ENCODE measurements at regions not wholly inside any gene's neighbourhood (a gene's known extent, or its start where the extent isn't known, plus 50 kb on each side); places are given as distances from the start of the nearest gene placed in this dataset.
A peak's percentile ranks its signal among the peaks of the same experiment; 100 is the strongest.

- Mint-ChIP-seq H3K9me3 (peaks cover 5 to 27% (median 9%) of the 10 kb centered on the region in 11 donors), H3K27ac (no peak overlapping the region), H3K4me3 (no peak overlapping the region), H3K27me3 (peaks cover 0 to 4% (median 0%) of the 10 kb centered on the region in 5 donors), H3K36me3 (peaks cover 0 to 28% (median 5%) of the 10 kb centered on the region in 5 donors), H3K4me1 (peaks cover 0 to 8% (median 0%) of the 10 kb centered on the region in 7 donors)
- H3K4me1 ChIP-seq (ENCODE audit: control insufficient read depth in 2 of 2, insufficient read depth in 2 of 2, low read length in 2 of 2) = no peaks in the 10 kb centered on the region
- no peaks in the 10 kb centered on the region for H3K27me3 ChIP-seq (ENCODE audit: control insufficient read depth in 2 of 2, insufficient read depth in 2 of 2, low read length in 2 of 2)
- H3K27ac ChIP-seq (ENCODE audit: low read depth, low read length) = no peak overlapping the region
- peaks cover 0 to 3% (median 0%) of the 10 kb centered on the region in 3 experiments for H3K9me3 ChIP-seq (ENCODE audit: control insufficient read depth in 2 of 3, low read length in 3 of 3)
- ChIA-PET POLR2A (interaction anchor here (0.6 to 0.7 kb wide), 2 partner anchors 16 to 643 kb away, joined by 3 read pairs; no protein-coding TSS in a partner anchor), CTCF (interaction anchor here (0.9 to 1.4 kb wide), 3 partner anchors 26 to 449 kb away, joined by 4 to 5 read pairs (median 4); no protein-coding TSS in a partner anchor)
- no peaks in the 10 kb centered on the region for H3K36me3 ChIP-seq (ENCODE audit: control insufficient read depth in 2 of 3, insufficient read depth in 3 of 3, low read length in 3 of 3)
- DNase-seq (no peak), ATAC-seq (no peak)
- H3K4me3 ChIP-seq (ENCODE audit: low read length) = no peak overlapping the region
- intact Hi-C loops (cut with micrococcal nuclease) = no loop called here
These were observed 404.5 kb downstream of the ETS1 start for GRCh38 chr11:128182844-128183243.

DNA sequence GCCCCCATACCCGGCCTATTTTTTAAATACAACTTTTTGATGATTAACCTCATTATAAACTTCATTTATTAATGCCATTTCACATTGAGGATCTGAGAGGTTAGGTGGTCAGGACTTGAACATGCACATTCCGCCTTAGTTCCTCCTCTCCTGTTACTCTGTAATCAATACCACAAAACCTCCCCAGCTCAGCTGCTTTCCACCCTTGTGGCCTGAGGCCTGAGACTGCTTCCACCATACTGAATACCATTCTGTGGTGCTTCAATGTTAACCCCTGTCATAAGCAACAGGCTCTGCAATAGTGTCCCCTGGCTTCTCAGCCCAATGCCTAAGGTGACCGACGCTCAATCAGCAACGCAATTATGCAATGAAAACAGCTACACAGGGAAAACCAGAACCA, 405.4 kb downstream of the ETS1 start:
- Histone ChIP-seq H3K4me1 (ENCODE audit: control insufficient read depth in 2 of 2, insufficient read depth in 2 of 2, low read length in 2 of 2) (no peaks in the 10 kb centered on the region), H3K27me3 (ENCODE audit: control insufficient read depth in 2 of 2, insufficient read depth in 2 of 2, low read length in 2 of 2) (no peaks in the 10 kb centered on the region), H3K9me3 (ENCODE audit: control insufficient read depth in 2 of 3, low read length in 3 of 3) (peaks cover 0 to 3% (median 0%) of the 10 kb centered on the region in 3 experiments), H3K4me3 (ENCODE audit: low read length) (no peak overlapping the region), H3K36me3 (ENCODE audit: control insufficient read depth in 2 of 3, insufficient read depth in 3 of 3, low read length in 3 of 3) (no peaks in the 10 kb centered on the region), H3K27ac (ENCODE audit: low read depth, low read length) (no peak overlapping the region)
- H3K9me3 Mint-ChIP-seq = peaks cover 4 to 27% (median 9%) of the 10 kb centered on the region in 11 donors
- H3K36me3 Mint-ChIP-seq = peaks cover 0 to 28% (median 5%) of the 10 kb centered on the region in 5 donors
- ATAC-seq (no peak), DNase-seq (no peak)
- no peak overlapping the region for H3K27ac Mint-ChIP-seq
- H3K4me1 Mint-ChIP-seq = peaks cover 0 to 8% (median 0%) of the 10 kb centered on the region in 7 donors
- intact Hi-C loops (cut with micrococcal nuclease) = no loop called here
- no peak overlapping the region for H3K4me3 Mint-ChIP-seq
- H3K27me3 Mint-ChIP-seq = peaks cover 0 to 4% (median 0%) of the 10 kb centered on the region in 5 donors
- CTCF ChIA-PET = interaction anchor here (0.9 to 1.4 kb wide), 3 partner anchors 25 to 450 kb away, joined by 4 to 5 read pairs (median 4); no protein-coding TSS in a partner anchor
- POLR2A ChIA-PET = interaction anchor here (1.3 kb wide), 1 partner anchor 451 kb away, joined by 3 read pairs; no protein-coding TSS in a partner anchor

DNA sequence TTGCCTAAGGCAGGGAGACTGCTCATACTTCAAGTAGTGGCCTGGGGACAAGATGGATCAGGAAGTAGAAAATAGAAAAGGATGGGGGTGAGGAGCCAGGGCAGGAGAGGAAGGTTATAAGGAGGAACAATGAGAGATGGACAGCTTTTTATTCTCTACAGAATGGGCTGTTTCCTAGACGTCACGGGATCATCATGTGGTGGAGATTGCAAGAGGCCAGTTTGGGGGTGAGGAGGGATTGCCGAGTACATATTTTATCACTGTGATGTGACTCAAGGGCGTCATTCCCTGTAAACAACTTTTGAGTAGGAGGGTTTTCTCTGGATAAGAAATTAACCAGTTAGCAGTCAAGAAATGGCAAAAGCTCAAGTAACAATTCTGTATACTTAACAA, 406.3 kb downstream of the ETS1 start:
- peaks cover 0 to 3% (median 0%) of the 10 kb centered on the region in 3 experiments for H3K9me3 ChIP-seq (ENCODE audit: control insufficient read depth in 2 of 3, low read length in 3 of 3)
- CTCF ChIA-PET = interaction anchor here (1.1 kb wide), 1 partner anchor 451 kb away, joined by 3 read pairs; no protein-coding TSS in a partner anchor
- ATAC-seq = no peak
- H3K9me3 Mint-ChIP-seq = peaks cover 3 to 21% (median 9%) of the 10 kb centered on the region in 11 donors
- no peak overlapping the region for H3K4me3 ChIP-seq (ENCODE audit: low read length)
- no peaks in the 10 kb centered on the region for H3K36me3 ChIP-seq (ENCODE audit: control insufficient read depth in 2 of 3, insufficient read depth in 3 of 3, low read length in 3 of 3)
- no peak overlapping the region for H3K4me3 Mint-ChIP-seq
- DNase-seq = no peak
- no peaks in the 10 kb centered on the region for H3K27me3 ChIP-seq (ENCODE audit: control insufficient read depth in 2 of 2, insufficient read depth in 2 of 2, low read length in 2 of 2)
- peaks cover 0 to 22% (median 5%) of the 10 kb centered on the region in 5 donors for H3K36me3 Mint-ChIP-seq
- peak overlapping the region in 1 of 9 donors; percentile 21 for H3K27ac Mint-ChIP-seq
- peaks cover 0 to 11% (median 0%) of the 10 kb centered on the region in 7 donors for H3K4me1 Mint-ChIP-seq
- POLR2A ChIA-PET = no interaction called here
- intact Hi-C loops (cut with micrococcal nuclease) = no loop called here
- H3K27ac ChIP-seq (ENCODE audit: low read depth, low read length) = no peak overlapping the region
- H3K4me1 ChIP-seq (ENCODE audit: control insufficient read depth in 2 of 2, insufficient read depth in 2 of 2, low read length in 2 of 2) = no peaks in the 10 kb centered on the region
- H3K27me3 Mint-ChIP-seq = peaks cover 0 to 4% (median 0%) of the 10 kb centered on the region in 5 donors

- CTCF ChIA-PET = interaction anchor here (1.1 kb wide), 1 partner anchor 451 kb away, joined by 3 read pairs; no protein-coding TSS in a partner anchor
- Histone ChIP-seq H3K27ac (ENCODE audit: low read depth, low read length) (no peak overlapping the region), H3K4me1 (ENCODE audit: control insufficient read depth in 2 of 2, insufficient read depth in 2 of 2, low read length in 2 of 2) (no peaks in the 10 kb centered on the region), H3K9me3 (ENCODE audit: control insufficient read depth in 2 of 3, low read length in 3 of 3) (peaks cover 0 to 3% (median 0%) of the 10 kb centered on the region in 3 experiments), H3K4me3 (ENCODE audit: low read length) (no peak overlapping the region), H3K27me3 (ENCODE audit: control insufficient read depth in 2 of 2, insufficient read depth in 2 of 2, low read length in 2 of 2) (no peaks in the 10 kb centered on the region), H3K36me3 (ENCODE audit: control insufficient read depth in 2 of 3, insufficient read depth in 3 of 3, low read length in 3 of 3) (no peaks in the 10 kb centered on the region)
- Mint-ChIP-seq H3K4me1 (peaks cover 0 to 12% (median 0%) of the 10 kb centered on the region in 7 donors), H3K27me3 (peaks cover 0 to 4% (median 0%) of the 10 kb centered on the region in 5 donors), H3K4me3 (no peak overlapping the region), H3K27ac (peak overlapping the region in 1 of 9 donors; percentile 21), H3K36me3 (peaks cover 0 to 17% (median 5%) of the 10 kb centered on the region in 5 donors), H3K9me3 (peaks cover 0 to 17% (median 6%) of the 10 kb centered on the region in 11 donors)
- no peak for ATAC-seq
- POLR2A ChIA-PET = interaction anchor here (0.8 kb wide), 1 partner anchor 573 kb away, joined by 5 read pairs; no protein-coding TSS in a partner anchor
- intact Hi-C loops (cut with micrococcal nuclease) = no loop called here
- no peak for DNase-seq
These were observed 406.8 kb downstream of the ETS1 start for GRCh38 chr11:128180441-128181087.

DNA sequence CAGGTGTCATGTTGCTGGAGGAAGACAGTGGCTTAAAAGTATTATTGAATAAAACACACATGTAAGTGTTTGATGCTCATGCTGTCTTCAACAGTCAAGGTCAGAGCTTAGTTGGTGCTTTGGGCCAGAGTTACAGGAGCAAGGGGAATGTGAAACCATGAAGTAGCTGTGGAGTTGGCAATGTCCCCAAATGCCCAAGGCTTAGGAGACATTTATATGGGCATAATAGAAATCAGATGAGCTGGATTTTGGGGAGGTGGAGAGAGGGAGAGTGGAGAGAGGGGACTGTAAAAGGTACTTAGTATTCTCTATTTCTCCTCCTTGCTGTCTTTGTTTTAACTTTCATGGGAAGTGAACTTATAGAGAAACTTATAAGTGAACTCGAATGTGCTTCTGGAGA, 407.8 kb downstream of the ETS1 start:
- Mint-ChIP-seq H3K4me3 (peak overlapping the region in 1 of 10 donors; percentile 19), H3K27ac (no peak overlapping the region), H3K27me3 (peaks cover 0 to 4% (median 0%) of the 10 kb centered on the region in 5 donors), H3K4me1 (peaks cover 0 to 12% (median 0%) of the 10 kb centered on the region in 7 donors), H3K36me3 (peaks cover 0 to 9% (median 0%) of the 10 kb centered on the region in 5 donors), H3K9me3 (peaks cover 0 to 9% (median 0%) of the 10 kb centered on the region in 11 donors)
- no peak for DNase-seq
- no peaks in the 10 kb centered on the region for H3K4me1 ChIP-seq (ENCODE audit: control insufficient read depth in 2 of 2, insufficient read depth in 2 of 2, low read length in 2 of 2)
- ChIA-PET CTCF (interaction anchor here (0.6 to 1.6 kb wide), 4 partner anchors 15 to 453 kb away, joined by 3 to 7 read pairs (median 4); no protein-coding TSS in a partner anchor), POLR2A (interaction anchor here (0.8 kb wide), 1 partner anchor 574 kb away, joined by 5 read pairs; no protein-coding TSS in a partner anchor)
- no peaks in the 10 kb centered on the region for H3K36me3 ChIP-seq (ENCODE audit: control insufficient read depth in 2 of 3, insufficient read depth in 3 of 3, low read length in 3 of 3)
- no peaks in the 10 kb centered on the region for H3K9me3 ChIP-seq (ENCODE audit: control insufficient read depth in 2 of 3, low read length in 3 of 3)
- intact Hi-C loops (cut with micrococcal nuclease) = no loop called here
- H3K27ac ChIP-seq (ENCODE audit: low read depth, low read length) = no peak overlapping the region
- no peak overlapping the region for H3K4me3 ChIP-seq (ENCODE audit: low read length)
- no peaks in the 10 kb centered on the region for H3K27me3 ChIP-seq (ENCODE audit: control insufficient read depth in 2 of 2, insufficient read depth in 2 of 2, low read length in 2 of 2)
- no peak for ATAC-seq

GRCh38 chr11:128179039-128179438, 408.3 kb downstream of the ETS1 start:
- intact Hi-C loops (cut with micrococcal nuclease) = no loop called here
- Histone ChIP-seq H3K9me3 (ENCODE audit: control insufficient read depth in 2 of 3, low read length in 3 of 3) (no peaks in the 10 kb centered on the region), H3K4me1 (ENCODE audit: control insufficient read depth in 2 of 2, insufficient read depth in 2 of 2, low read length in 2 of 2) (no peaks in the 10 kb centered on the region), H3K36me3 (ENCODE audit: control insufficient read depth in 2 of 3, insufficient read depth in 3 of 3, low read length in 3 of 3) (no peaks in the 10 kb centered on the region), H3K4me3 (ENCODE audit: low read length) (no peak overlapping the region), H3K27me3 (ENCODE audit: control insufficient read depth in 2 of 2, insufficient read depth in 2 of 2, low read length in 2 of 2) (no peaks in the 10 kb centered on the region), H3K27ac (ENCODE audit: low read depth, low read length) (no peak overlapping the region)
- H3K36me3 Mint-ChIP-seq = peaks cover 0 to 5% (median 0%) of the 10 kb centered on the region in 5 donors
- H3K9me3 Mint-ChIP-seq = peaks cover 0 to 6% (median 0%) of the 10 kb centered on the region in 11 donors
- ChIA-PET POLR2A (no interaction called here), CTCF (interaction anchor here (0.5 to 1.6 kb wide), 4 partner anchors 15 to 483 kb away, joined by 3 to 7 read pairs (median 4); no protein-coding TSS in a partner anchor)
- ATAC-seq (no peak), DNase-seq (no peak)
- no peak overlapping the region for H3K4me3 Mint-ChIP-seq
- H3K27ac Mint-ChIP-seq = no peak overlapping the region
- H3K4me1 Mint-ChIP-seq = peaks cover 0 to 12% (median 0%) of the 10 kb centered on the region in 7 donors
- H3K27me3 Mint-ChIP-seq = peaks cover 0 to 4% (median 0%) of the 10 kb centered on the region in 5 donors

Measured in naive thymus-derived CD4-positive, alpha-beta T cell (primary cell).